HEK293T (cell line): ENCODE measurements at regions not wholly inside any gene's neighbourhood (a gene's known extent, or its start where the extent isn't known, plus 50 kb on each side); places are given as distances from the start of the nearest gene placed in this dataset.

Experiments used
- BHLHE40 ChIP-seq: fragments of 450-650 bp; IDR thresholded peaks from 2 replicates; pipeline ENCODE4 v1.6.1; 2016; ENCODE audit warnings: mild to moderate bottlenecking, moderate library complexity, borderline replicate concordance
- ELF4 ChIP-seq: fragments of 450-650 bp; IDR thresholded peaks from 2 replicates; pipeline ENCODE4 v1.6.1; 2017; ENCODE audit warnings: antibody characterized with exemption
- FOXM1 ChIP-seq: fragments of 450-650 bp; IDR thresholded peaks from 2 replicates; pipeline ENCODE4 v1.6.1; 2017; ENCODE audit warnings: mild to moderate bottlenecking, borderline replicate concordance
- NFRKB ChIP-seq: fragments of 450-650 bp; IDR thresholded peaks from 2 replicates; pipeline ENCODE4 v1.6.1; 2016; ENCODE audit warnings: mild to moderate bottlenecking, moderate library complexity
- SUZ12 ChIP-seq: fragments of 450-650 bp; IDR thresholded peaks from 2 replicates; pipeline ENCODE4 v1.6.1; 2016; ENCODE audit warnings: mild to moderate bottlenecking

GRCh38 chr3:56997675-56998074 is 62.8 kb upstream of the SPATA12 start:
- no peak for TF ChIP-seq NFRKB
- TF ChIP-seq BHLHE40, result no peak
- TF ChIP-seq ELF4, result no peak
- no peak for TF ChIP-seq FOXM1
- no peak for TF ChIP-seq SUZ12
